Femur (tissue), 1 donor: ENCODE measurements at regions not wholly inside any gene's neighbourhood (a gene's known extent, or its start where the extent isn't known, plus 50 kb on each side); places are given as distances from the start of the nearest gene placed in this dataset.
A peak's percentile ranks its signal among the peaks of the same experiment; 100 is the strongest.

ENCODE experiments used
- DNase-seq: peaks from one replicate; pipeline ENCODE4 v3.0.0-alpha.2; 2017

GRCh38 chr6:90401933-90402830, 105.5 kb upstream of the BACH2 start:
- no peak for DNase-seq

GRCh38 chr6:90399970-90400369, 103.3 kb upstream of the BACH2 start:
- no peak for DNase-seq

GRCh38 chr6:90397929-90398674, 101.5 kb upstream of the BACH2 start:
- DNase-seq: no peak

GRCh38 chr6:90397047-90397446, 100.4 kb upstream of the BACH2 start:
- no peak for DNase-seq

GRCh38 chr6:90393232-90393884, 96.7 kb upstream of the BACH2 start:
- peak; percentile 66 for DNase-seq

- DNase-seq: no peak
Observed at GRCh38 chr6:90390379-90390778, 93.7 kb upstream of the BACH2 start.

GRCh38 chr6:90388395-90388794, 91.8 kb upstream of the BACH2 start:
- DNase-seq: no peak

GRCh38 chr6:90387826-90388225, 91.2 kb upstream of the BACH2 start:
- no peak for DNase-seq

- DNase-seq: no peak
Observed at GRCh38 chr6:90387383-90387775, 90.7 kb upstream of the BACH2 start.

- DNase-seq: no peak
Observed at GRCh38 chr6:90386399-90387382, 90.0 kb upstream of the BACH2 start.

GRCh38 chr6:90385759-90386313, 89.2 kb upstream of the BACH2 start:
- DNase-seq: no peak

GRCh38 chr6:90384720-90385119, 88.1 kb upstream of the BACH2 start:
- DNase-seq: no peak

- no peak for DNase-seq
Observed at GRCh38 chr6:90383196-90383822, 86.7 kb upstream of the BACH2 start.

- DNase-seq: no peak
Observed at GRCh38 chr6:90382760-90383159, 86.1 kb upstream of the BACH2 start.

- peak; percentile 48 for DNase-seq
Observed at GRCh38 chr6:90375681-90376439, 79.2 kb upstream of the BACH2 start.

GRCh38 chr6:90374201-90374600, 77.6 kb upstream of the BACH2 start:
- DNase-seq: no peak

GRCh38 chr6:90372885-90373284, 76.2 kb upstream of the BACH2 start:
- DNase-seq: no peak

GRCh38 chr6:90372450-90372849, 75.8 kb upstream of the BACH2 start:
- no peak for DNase-seq

GRCh38 chr6:90370493-90370959, 73.9 kb upstream of the BACH2 start:
- DNase-seq: no peak

- no peak for DNase-seq
Observed at GRCh38 chr6:90369651-90370050, 73.0 kb upstream of the BACH2 start.
